ENCODE measurements at regions not wholly inside any gene's neighbourhood (a gene's known extent, or its start where the extent isn't known, plus 50 kb on each side); places are given as distances from the start of the nearest gene placed in this dataset.

DNA sequence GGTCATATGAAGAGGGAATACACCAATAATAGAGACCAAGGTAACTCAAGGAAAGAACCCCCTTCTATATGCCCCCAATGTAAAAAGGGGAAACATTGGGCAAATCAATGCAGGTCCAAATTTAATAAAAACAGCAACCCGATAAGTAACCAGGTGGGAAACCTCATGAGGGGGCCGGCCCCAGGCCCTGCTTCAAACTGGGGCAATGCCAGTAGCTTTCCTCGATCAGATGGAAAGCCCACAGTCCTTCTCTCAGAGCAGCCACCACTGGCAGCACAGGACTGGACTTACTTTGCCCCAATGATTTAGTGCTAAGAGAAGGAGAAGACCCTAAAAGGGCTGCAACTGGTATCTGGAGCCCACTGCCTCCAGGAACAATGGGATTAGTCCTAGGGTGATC, 65.6 kb upstream of the ASCC3 start:
- TF ChIP-seq EZH2 (IDR thresholded peaks at IDR 0.05; ENCODE audit: insufficient read depth, poor library complexity, severe bottlenecking) (no peak), EZH2phosphoT487 (IDR thresholded peaks at IDR 0.05; ENCODE audit: insufficient read depth, low read depth) (no peak)

All from GM23248 (cell line).